ENCODE measurements at regions not wholly inside any gene's neighbourhood (a gene's known extent, or its start where the extent isn't known, plus 50 kb on each side); places are given as distances from the start of the nearest gene placed in this dataset.

- no peaks in the 10 kb centered on the region for H3K4me1 Mint-ChIP-seq
- ChIA-PET CTCF (no interaction called here), POLR2A (no interaction called here)
- H3K9me3 ChIP-seq (ENCODE audit: control extremely low read depth in 1 of 3, control insufficient read depth in 2 of 3, insufficient read depth in 1 of 3, low read length in 2 of 3) = peaks cover 0 to 11% (median 0%) of the 10 kb centered on the region in 3 donors
- WGBS (ENCODE audit: insufficient coverage) = 83% methylated on average over 4 of the region's 4 CpGs
- no peak overlapping the region for H2AFZ ChIP-seq (ENCODE audit: insufficient read depth, low read depth, low read length, poor library complexity, severe bottlenecking)
- no peak overlapping the region for H3K27ac ChIP-seq (ENCODE audit: low read length in 2 of 2)
- no peaks in the 10 kb centered on the region for H3K9me3 Mint-ChIP-seq (ENCODE audit: insufficient read depth)
- H3K9ac ChIP-seq (ENCODE audit: low read length) = no peak overlapping the region
- no peak overlapping the region for H3K4me3 ChIP-seq (ENCODE audit: control extremely low read depth in 1 of 5, extremely low read depth in 1 of 5, insufficient read depth in 1 of 5, low read depth in 2 of 5, low read length in 4 of 5)
- intact Hi-C loops (cut with micrococcal nuclease) = no loop called here
- no peak overlapping the region for H3K4me3 Mint-ChIP-seq
- no peak for TF ChIP-seq EZH2 (IDR thresholded peaks at IDR 0.05; ENCODE audit: borderline replicate concordance, insufficient read depth, low read depth, low read length, poor library complexity, severe bottlenecking)
- no peak for TF ChIP-seq CTCF (IDR thresholded peaks at IDR 0.05)
- ATAC-seq (ENCODE audit: low read depth) = no peak
- no peaks in the 10 kb centered on the region for H3K27me3 ChIP-seq (replicated peaks in 1 of 4; ENCODE audit: control extremely low read depth in 1 of 4, control insufficient read depth in 3 of 4, insufficient read depth in 4 of 4, low read length in 3 of 4)
- H4K20me1 ChIP-seq (ENCODE audit: control insufficient read depth, insufficient read depth, low read length, poor library complexity, severe bottlenecking) = no peaks in the 10 kb centered on the region
- H3K27ac Mint-ChIP-seq = no peak overlapping the region
- no peaks in the 10 kb centered on the region for H3K27me3 Mint-ChIP-seq
- no peaks in the 10 kb centered on the region for H3K36me3 ChIP-seq (replicated peaks in 1 of 2; ENCODE audit: control extremely low read depth in 1 of 2, control insufficient read depth in 1 of 2, extremely low read depth in 1 of 2, insufficient read depth in 2 of 2, low read length in 1 of 2)
- DNase-seq = no peak
- H3K4me2 ChIP-seq (replicated peaks; ENCODE audit: low read depth, low read length, poor library complexity, severe bottlenecking) = no peak overlapping the region
- no peaks in the 10 kb centered on the region for H3K4me1 ChIP-seq (ENCODE audit: control insufficient read depth in 2 of 2, insufficient read depth in 2 of 2, low read length in 2 of 2)
- no peaks in the 10 kb centered on the region for H3K79me2 ChIP-seq (ENCODE audit: control insufficient read depth, insufficient read depth, low read length)
These were observed 694.6 kb upstream of the ACVR2A start for GRCh38 chr2:147150241-147150635.

- H3K9me3 Mint-ChIP-seq (ENCODE audit: insufficient read depth) = no peaks in the 10 kb centered on the region
- 88% methylated on average over 10 of the region's 16 CpGs for WGBS (ENCODE audit: insufficient coverage)
These were observed 695.1 kb upstream of the ACVR2A start for GRCh38 chr2:147149575-147150240.

More at GRCh38 chr2:147149575-147150240, 695.1 kb upstream of the ACVR2A start:
- no peaks in the 10 kb centered on the region for H3K36me3 ChIP-seq (replicated peaks in 1 of 2; ENCODE audit: control extremely low read depth in 1 of 2, control insufficient read depth in 1 of 2, extremely low read depth in 1 of 2, insufficient read depth in 2 of 2, low read length in 1 of 2)
- H2AFZ ChIP-seq (ENCODE audit: insufficient read depth, low read depth, low read length, poor library complexity, severe bottlenecking) = no peak overlapping the region
- H3K4me2 ChIP-seq (replicated peaks; ENCODE audit: low read depth, low read length, poor library complexity, severe bottlenecking) = no peak overlapping the region
- no peaks in the 10 kb centered on the region for H4K20me1 ChIP-seq (ENCODE audit: control insufficient read depth, insufficient read depth, low read length, poor library complexity, severe bottlenecking)
- no peak overlapping the region for H3K9ac ChIP-seq (ENCODE audit: low read length)
- H3K79me2 ChIP-seq (ENCODE audit: control insufficient read depth, insufficient read depth, low read length) = no peaks in the 10 kb centered on the region
- ChIA-PET CTCF (no interaction called here), POLR2A (no interaction called here)
- no peak overlapping the region for H3K4me3 Mint-ChIP-seq
- H3K27me3 Mint-ChIP-seq = no peaks in the 10 kb centered on the region
- ATAC-seq (ENCODE audit: low read depth) = no peak
- H3K27ac ChIP-seq (ENCODE audit: low read length in 2 of 2) = no peak overlapping the region
- peaks cover 0 to 11% (median 0%) of the 10 kb centered on the region in 3 donors for H3K9me3 ChIP-seq (ENCODE audit: control extremely low read depth in 1 of 3, control insufficient read depth in 2 of 3, insufficient read depth in 1 of 3, low read length in 2 of 3)
- no peak overlapping the region for H3K27ac Mint-ChIP-seq
- DNase-seq = no peak
- intact Hi-C loops (cut with micrococcal nuclease) = no loop called here
- no peaks in the 10 kb centered on the region for H3K4me1 ChIP-seq (ENCODE audit: control insufficient read depth in 2 of 2, insufficient read depth in 2 of 2, low read length in 2 of 2)
- H3K27me3 ChIP-seq (replicated peaks in 1 of 4; ENCODE audit: control extremely low read depth in 1 of 4, control insufficient read depth in 3 of 4, insufficient read depth in 4 of 4, low read length in 3 of 4) = no peaks in the 10 kb centered on the region
- H3K4me1 Mint-ChIP-seq = no peaks in the 10 kb centered on the region
- TF ChIP-seq EZH2 (IDR thresholded peaks at IDR 0.05; ENCODE audit: borderline replicate concordance, insufficient read depth, low read depth, low read length, poor library complexity, severe bottlenecking) = no peak
- no peak for TF ChIP-seq CTCF (IDR thresholded peaks at IDR 0.05)
- no peak overlapping the region for H3K4me3 ChIP-seq (ENCODE audit: control extremely low read depth in 1 of 5, extremely low read depth in 1 of 5, insufficient read depth in 1 of 5, low read depth in 2 of 5, low read length in 4 of 5)
